GM12874 (cell line): ENCODE measurements at regions not wholly inside any gene's neighbourhood (a gene's known extent, or its start where the extent isn't known, plus 50 kb on each side); places are given as distances from the start of the nearest gene placed in this dataset.

ENCODE experiments used
- CTCF ChIP-seq: IDR thresholded peaks from 2 replicates; pipeline ENCODE4 v1.5.1; 2011; ENCODE audit warnings: low read depth, mild to moderate bottlenecking, control low read depth, low read length, moderate library complexity; ENCODE audit not compliant: insufficient read depth

GRCh38 chr2:4077017-4077416 is 373.6 kb downstream of the DCDC2C start:
- TF ChIP-seq CTCF = no peak

GRCh38 chr2:4085186-4085585 is 381.8 kb downstream of the DCDC2C start:
- TF ChIP-seq CTCF = no peak

- TF ChIP-seq CTCF = no peak
Observed at GRCh38 chr2:4090668-4091630, 387.6 kb downstream of the DCDC2C start.

- TF ChIP-seq CTCF = no peak
Observed at GRCh38 chr2:4091869-4092268, 388.5 kb downstream of the DCDC2C start.

- no peak for TF ChIP-seq CTCF
Observed at GRCh38 chr2:4094743-4095142, 391.4 kb downstream of the DCDC2C start.

- no peak for TF ChIP-seq CTCF
Observed at GRCh38 chr2:4096978-4097766, 393.8 kb downstream of the DCDC2C start.

GRCh38 chr2:4098137-4098536 is 394.8 kb downstream of the DCDC2C start:
- TF ChIP-seq CTCF = no peak
